Daoy (cell line): ENCODE measurements at regions not wholly inside any gene's neighbourhood (a gene's known extent, or its start where the extent isn't known, plus 50 kb on each side); places are given as distances from the start of the nearest gene placed in this dataset.

ENCODE experiments used
- DNase-seq: peaks from one replicate; pipeline ENCODE4 v3.0.0-alpha.2; 2015; ENCODE audit warnings: low read depth

- no peak for DNase-seq
Measured at GRCh38 chr15:27671819-27672437, 427.2 kb downstream of the OCA2 start.

- DNase-seq = no peak
Measured at GRCh38 chr15:27670486-27671209, 428.5 kb downstream of the OCA2 start.

DNA sequence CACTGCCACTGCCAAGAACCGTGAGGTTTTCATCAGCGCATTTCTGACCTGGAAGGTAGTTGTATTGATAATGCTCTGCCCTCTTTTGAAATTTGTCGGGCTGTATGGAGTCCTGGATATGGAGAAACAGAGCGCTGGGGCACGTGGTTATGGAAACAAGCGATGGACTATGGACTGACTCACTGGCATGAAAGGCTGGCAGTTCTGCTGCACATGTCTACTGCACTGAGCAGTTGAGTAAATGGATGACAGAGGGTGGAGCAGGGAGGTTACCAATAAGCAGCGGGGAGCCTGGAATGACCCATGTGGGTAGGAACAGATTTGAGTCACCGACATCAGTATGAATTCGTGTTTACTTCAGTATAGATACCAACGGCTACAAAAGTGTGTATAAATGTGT is 429.5 kb downstream of the OCA2 start:
- no peak for DNase-seq

DNA sequence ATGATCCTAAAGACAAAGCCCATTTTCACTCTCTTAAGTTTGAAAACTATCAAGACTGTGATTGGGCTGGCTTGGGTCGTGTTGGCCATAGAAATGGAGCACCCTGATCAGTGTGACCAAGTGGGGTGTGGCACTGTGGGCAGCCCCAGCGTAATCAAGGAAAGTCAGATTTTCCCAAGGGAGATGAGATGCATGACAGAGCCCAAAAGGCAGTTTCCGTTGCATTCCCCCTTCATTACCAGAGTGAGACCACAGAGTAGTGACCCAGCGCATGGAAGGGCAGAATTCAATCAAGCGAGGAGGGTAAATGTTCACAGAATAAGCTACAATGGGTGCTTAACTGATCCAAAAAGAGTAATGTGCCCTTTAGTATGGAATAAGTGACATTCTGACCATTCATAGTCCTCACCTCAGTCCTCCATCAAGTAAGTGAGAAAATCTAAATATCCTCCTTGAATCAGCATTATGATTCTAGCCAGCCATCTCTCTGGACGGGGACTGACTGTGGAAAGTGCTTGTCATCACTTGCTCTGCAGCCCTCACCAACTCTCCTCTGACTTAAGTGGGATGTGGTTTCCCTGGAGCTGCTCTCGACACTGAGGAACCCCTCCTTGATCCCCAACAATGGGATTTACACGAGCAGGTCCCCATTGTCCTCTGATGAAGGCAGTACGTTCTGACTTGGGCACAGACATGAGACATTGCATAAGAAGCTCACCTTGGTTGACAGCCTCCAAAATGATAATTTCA is 430.5 kb downstream of the OCA2 start:
- DNase-seq = no peak

GRCh38 chr15:27665002-27665401 is 434.1 kb downstream of the OCA2 start:
- no peak for DNase-seq

GRCh38 chr15:27662892-27663291 is 436.2 kb downstream of the OCA2 start:
- no peak for DNase-seq

GRCh38 chr15:27660676-27661075 is 438.4 kb downstream of the OCA2 start:
- DNase-seq = no peak

GRCh38 chr15:27656296-27656987 is 442.7 kb downstream of the OCA2 start:
- DNase-seq = no peak

GRCh38 chr15:27655056-27655455 is 444.1 kb downstream of the OCA2 start:
- no peak for DNase-seq

- DNase-seq = no peak
Measured at GRCh38 chr15:27650244-27650643, 448.9 kb downstream of the OCA2 start.

GRCh38 chr15:27648359-27648758 is 450.8 kb downstream of the OCA2 start:
- DNase-seq = no peak

DNA sequence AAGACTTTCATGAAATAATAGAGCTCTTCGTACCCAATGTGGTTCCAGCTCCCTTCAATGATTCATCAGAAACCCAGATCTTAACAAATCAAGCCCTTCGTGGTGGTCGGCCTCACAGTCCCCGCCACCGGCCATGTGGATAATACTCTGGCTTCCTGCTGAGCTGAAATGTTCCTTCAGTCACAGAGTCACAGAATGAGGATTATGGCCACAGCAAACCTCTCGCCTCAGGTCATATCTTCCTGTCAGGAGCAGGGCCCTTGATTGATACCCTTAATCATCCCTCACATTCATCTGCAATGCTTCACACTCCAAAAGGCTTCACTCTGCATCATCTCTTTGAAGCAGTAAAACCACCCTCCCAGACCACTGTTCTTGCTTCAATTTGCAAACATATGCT is 452.6 kb downstream of the OCA2 start:
- DNase-seq = no peak

GRCh38 chr15:27645672-27646071 is 453.4 kb downstream of the OCA2 start:
- no peak for DNase-seq

GRCh38 chr15:27642981-27643380 is 456.1 kb downstream of the OCA2 start:
- no peak for DNase-seq

DNA sequence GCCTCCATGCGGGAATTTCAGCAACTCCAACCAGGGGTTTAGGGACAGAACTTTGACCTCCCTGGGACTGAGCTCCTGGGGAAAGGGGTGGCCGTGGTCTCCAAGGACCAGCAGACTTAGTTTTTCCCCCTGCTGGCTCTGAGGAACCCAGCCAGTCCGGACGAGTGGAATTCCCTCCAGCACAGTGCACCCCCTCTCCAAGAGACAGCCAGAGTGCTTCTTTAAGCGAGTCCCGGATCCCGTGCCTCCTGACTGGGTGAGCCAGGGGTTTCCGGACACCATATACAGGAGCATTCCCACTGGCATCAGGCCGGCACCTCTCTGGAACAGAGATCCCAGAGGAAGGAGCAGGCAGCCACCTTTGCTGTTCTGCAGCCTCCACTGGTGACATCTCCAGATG is 459.5 kb downstream of the OCA2 start:
- DNase-seq = no peak

DNA sequence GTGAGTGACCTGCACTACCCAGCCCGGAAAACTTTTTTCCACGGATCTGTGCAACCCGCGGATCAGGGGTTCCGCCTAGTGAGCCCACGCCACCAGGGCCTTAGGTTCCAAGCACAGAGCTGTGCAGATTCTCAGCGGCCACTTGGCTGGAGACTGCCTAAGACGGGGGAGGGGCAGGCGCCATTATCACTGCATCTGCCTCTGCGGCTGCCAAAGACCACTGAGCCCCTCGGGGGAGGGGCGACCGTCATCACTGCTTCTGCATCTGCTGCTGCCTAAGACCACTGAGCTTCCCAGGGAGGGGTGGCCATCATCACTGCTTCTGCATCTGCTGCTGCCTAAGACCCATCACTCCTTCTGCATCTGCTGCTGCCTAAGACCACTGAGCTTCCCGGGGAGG is 460.2 kb downstream of the OCA2 start:
- no peak for DNase-seq

GRCh38 chr15:27635916-27636315 is 463.2 kb downstream of the OCA2 start:
- DNase-seq = no peak

DNA sequence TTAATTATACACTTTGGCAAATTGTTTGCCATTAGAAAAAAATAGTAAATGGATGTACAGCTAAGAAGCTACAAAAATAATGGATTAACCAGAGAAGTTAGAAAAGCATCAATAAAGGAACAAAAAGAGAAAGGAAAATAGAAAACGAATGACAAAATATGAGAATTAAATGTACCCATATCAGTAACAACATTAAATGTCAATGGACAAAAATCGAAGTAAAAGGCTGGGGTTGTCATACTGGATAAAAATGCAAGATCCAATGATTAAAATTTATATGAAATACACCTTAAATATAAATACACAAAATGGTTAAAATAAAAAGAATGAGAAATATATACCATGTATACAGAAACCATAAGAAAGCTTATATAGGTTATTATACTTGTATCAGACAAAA is 470.6 kb downstream of the OCA2 start:
- DNase-seq = no peak

- DNase-seq = no peak
Measured at GRCh38 chr15:27627623-27628022, 471.5 kb downstream of the OCA2 start.

GRCh38 chr15:27623560-27624305 is 475.4 kb downstream of the OCA2 start:
- DNase-seq = no peak

DNA sequence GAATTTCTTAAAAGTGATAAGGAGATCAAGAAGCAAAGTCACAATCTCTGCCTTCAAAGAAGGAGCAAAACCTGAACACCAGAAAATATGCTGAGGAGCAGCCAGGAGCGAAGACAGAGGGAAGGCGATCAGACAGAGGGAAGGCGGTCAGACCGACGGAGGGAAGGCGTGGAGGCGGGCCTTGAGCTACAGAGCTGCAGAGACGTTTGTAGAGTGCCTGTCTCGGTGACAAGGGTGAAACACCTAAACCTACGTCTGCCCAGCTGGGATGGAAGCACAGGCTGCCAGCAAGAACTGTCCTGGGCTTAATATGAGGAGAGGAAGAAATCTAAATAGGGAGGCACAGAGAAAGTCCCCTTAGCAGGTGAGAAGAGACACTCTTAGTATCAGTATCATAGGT is 476.0 kb downstream of the OCA2 start:
- DNase-seq = no peak

- DNase-seq = no peak
Measured at GRCh38 chr15:27622371-27622770, 476.7 kb downstream of the OCA2 start.
